Activated naive CD8-positive, alpha-beta T cell treated with anti-CD3 and anti-CD28 coated beads for 36 hours (primary cell): ENCODE measurements at regions not wholly inside any gene's neighbourhood (a gene's known extent, or its start where the extent isn't known, plus 50 kb on each side); places are given as distances from the start of the nearest gene placed in this dataset.

Experiments used
- DNase-seq: peaks from one replicate; pipeline ENCODE4 v3.0.0; 2021
- H3K27ac Mint-ChIP-seq: one replicate; pipeline ENCODE4 v1.8.0; 2022; ENCODE audit warnings: mild to moderate bottlenecking, moderate library complexity, mixed read lengths
- H3K27me3 Mint-ChIP-seq: one replicate; pipeline ENCODE4 v1.8.0; 2022; ENCODE audit warnings: mild to moderate bottlenecking, mixed read lengths
- H3K36me3 Mint-ChIP-seq: one replicate; pipeline ENCODE4 v1.8.0; 2021; ENCODE audit warnings: mild to moderate bottlenecking, mixed read lengths
- H3K4me1 Mint-ChIP-seq: one replicate; pipeline ENCODE4 v1.8.0; 2021; ENCODE audit warnings: mixed read lengths
- H3K4me3 Mint-ChIP-seq: one replicate; pipeline ENCODE4 v1.8.0; 2022; ENCODE audit warnings: mild to moderate bottlenecking, moderate library complexity, mixed read lengths
- H3K9me3 Mint-ChIP-seq: one replicate; pipeline ENCODE4 v1.8.0; 2022; ENCODE audit warnings: mixed read lengths

- Mint-ChIP-seq H3K36me3 (no peaks in the 10 kb centered on the region), H3K27ac (no peak overlapping the region), H3K4me3 (no peak overlapping the region), H3K27me3 (no peaks in the 10 kb centered on the region), H3K9me3 (no peaks in the 10 kb centered on the region), H3K4me1 (no peaks in the 10 kb centered on the region)
- no peak for DNase-seq
Measured at GRCh38 chr20:12956303-12956702, 52.5 kb upstream of the SPTLC3 start.

GRCh38 chr20:12957968-12958367, 50.8 kb upstream of the SPTLC3 start:
- Mint-ChIP-seq H3K9me3 (no peaks in the 10 kb centered on the region), H3K27ac (no peak overlapping the region), H3K4me3 (no peak overlapping the region), H3K27me3 (no peaks in the 10 kb centered on the region), H3K4me1 (no peaks in the 10 kb centered on the region), H3K36me3 (no peaks in the 10 kb centered on the region)
- DNase-seq, result no peak
